ENCODE measurements at regions not wholly inside any gene's neighbourhood (a gene's known extent, or its start where the extent isn't known, plus 50 kb on each side); places are given as distances from the start of the nearest gene placed in this dataset.

GRCh38 chr1:221074332-221074731 is 195.1 kb downstream of the HLX start:
- intact Hi-C loops (cut with DNase I; ENCODE audit: low total_unique reads) = no loop called here
- no peak overlapping the region for H3K27ac ChIP-seq
- no peaks in the 10 kb centered on the region for H3K9me3 ChIP-seq
- H3K36me3 ChIP-seq = no peaks in the 10 kb centered on the region
- peaks cover 0 to 9% (median 2%) of the 10 kb centered on the region in 4 donors for H3K4me1 ChIP-seq
- no peaks in the 10 kb centered on the region for H3K27me3 ChIP-seq
- H3K4me3 ChIP-seq = no peak overlapping the region
- TF ChIP-seq CTCF (IDR thresholded peaks at IDR 0.05) = no peak
- DNase-seq = no peak

GRCh38 chr1:221075911-221076310 is 196.7 kb downstream of the HLX start:
- Histone ChIP-seq H3K36me3 (no peaks in the 10 kb centered on the region), H3K4me3 (no peak overlapping the region), H3K4me1 (peaks cover 0 to 9% (median 2%) of the 10 kb centered on the region in 4 donors), H3K27me3 (no peaks in the 10 kb centered on the region), H3K9me3 (no peaks in the 10 kb centered on the region), H3K27ac (no peak overlapping the region)
- DNase-seq = no peak
- no peak for TF ChIP-seq CTCF (IDR thresholded peaks at IDR 0.05)
- intact Hi-C loops (cut with DNase I; ENCODE audit: low total_unique reads) = no loop called here

GRCh38 chr1:221076391-221076811 is 197.2 kb downstream of the HLX start:
- H3K4me3 ChIP-seq = no peak overlapping the region
- H3K9me3 ChIP-seq = no peaks in the 10 kb centered on the region
- peaks cover 0 to 9% (median 2%) of the 10 kb centered on the region in 4 donors for H3K4me1 ChIP-seq
- H3K27me3 ChIP-seq = no peaks in the 10 kb centered on the region
- DNase-seq = no peak
- H3K27ac ChIP-seq = no peak overlapping the region
- intact Hi-C loops (cut with DNase I; ENCODE audit: low total_unique reads) = no loop called here
- TF ChIP-seq CTCF (IDR thresholded peaks at IDR 0.05) = no peak
- no peaks in the 10 kb centered on the region for H3K36me3 ChIP-seq

- DNase-seq = no peak
Observed at GRCh38 chr1:221078260-221078965, 199.2 kb downstream of the HLX start.

GRCh38 chr1:221083902-221084301 is 204.7 kb downstream of the HLX start:
- DNase-seq = no peak
- H3K27me3 ChIP-seq = no peaks in the 10 kb centered on the region
- intact Hi-C loops (cut with DNase I; ENCODE audit: low total_unique reads) = no loop called here
- H3K27ac ChIP-seq = no peak overlapping the region
- H3K36me3 ChIP-seq = no peaks in the 10 kb centered on the region
- H3K9me3 ChIP-seq = no peaks in the 10 kb centered on the region
- TF ChIP-seq CTCF (IDR thresholded peaks at IDR 0.05) = no peak
- no peak overlapping the region for H3K4me3 ChIP-seq
- H3K4me1 ChIP-seq = peaks cover 0 to 1% (median 0%) of the 10 kb centered on the region in 4 donors

More at GRCh38 chr1:221078260-221078965, 199.2 kb downstream of the HLX start:
- H3K9me3 ChIP-seq = no peaks in the 10 kb centered on the region
- H3K4me3 ChIP-seq = no peak overlapping the region
- intact Hi-C loops (cut with DNase I; ENCODE audit: low total_unique reads) = no loop called here
- H3K27me3 ChIP-seq = no peaks in the 10 kb centered on the region
- no peak for TF ChIP-seq CTCF (IDR thresholded peaks at IDR 0.05)
- H3K27ac ChIP-seq = no peak overlapping the region
- H3K36me3 ChIP-seq = no peaks in the 10 kb centered on the region
- H3K4me1 ChIP-seq = peaks cover 0 to 9% (median 2%) of the 10 kb centered on the region in 4 donors
